ENCODE measurements at regions not wholly inside any gene's neighbourhood (a gene's known extent, or its start where the extent isn't known, plus 50 kb on each side); places are given as distances from the start of the nearest gene placed in this dataset.

DNA sequence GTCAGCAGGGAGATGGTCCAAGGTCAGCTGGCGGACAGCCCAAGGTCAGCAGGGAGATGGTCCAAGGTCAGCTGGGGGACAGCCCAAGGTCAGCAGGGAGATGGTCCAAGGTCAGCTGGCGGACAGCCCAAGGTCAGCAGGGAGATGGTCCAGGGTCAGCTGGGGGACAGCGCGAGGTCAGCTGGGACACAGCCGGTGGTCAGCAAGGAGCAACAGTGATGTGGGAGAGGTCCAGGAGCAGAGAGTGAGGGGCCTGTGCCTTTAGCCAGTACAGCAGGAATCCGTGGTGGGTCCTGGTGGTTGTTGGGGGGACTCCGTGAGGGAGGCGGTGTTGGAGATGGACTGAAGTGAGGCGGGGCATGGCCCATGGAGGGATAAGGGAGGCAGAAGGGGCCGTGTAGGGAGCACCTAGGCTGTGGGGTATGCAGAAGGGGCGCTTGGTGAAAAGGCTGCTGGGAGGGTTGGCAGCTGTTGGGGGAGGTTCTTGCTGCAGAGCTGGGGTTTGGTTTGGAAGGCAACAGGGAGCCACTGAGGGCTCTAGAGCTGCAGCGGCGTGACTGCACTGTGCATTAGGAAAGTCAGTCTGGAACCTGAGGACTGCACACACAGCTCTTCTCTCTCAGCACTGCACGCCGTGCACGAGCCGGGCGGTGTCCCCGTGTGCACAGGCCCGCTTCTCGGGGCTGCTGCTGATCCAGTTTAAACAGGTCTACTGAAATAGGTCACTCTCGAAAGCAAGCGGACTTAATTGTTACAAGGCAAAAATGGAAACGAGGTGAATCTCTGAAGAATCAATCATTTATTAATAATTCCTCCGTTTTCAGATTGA is 76.2 kb upstream of the HDAC4 start:
- TF ChIP-seq POLR2AphosphoS5 (IDR thresholded peaks at IDR 0.05) (no peak), CTCF (IDR thresholded peaks at IDR 0.05) (no peak), POLR2A (IDR thresholded peaks at IDR 0.05) (no peak), EP300 (IDR thresholded peaks at IDR 0.05) (no peak)

Data from suprapubic skin (tissue), 4 donors.